H9 (cell line): ENCODE measurements at regions not wholly inside any gene's neighbourhood (a gene's known extent, or its start where the extent isn't known, plus 50 kb on each side); places are given as distances from the start of the nearest gene placed in this dataset.

Experiments used
- DNase-seq: peaks from one replicate; pipeline ENCODE4 v3.0.0-alpha.2; 2017
- H2AFZ ChIP-seq: one replicate; pipeline ENCODE4 v1.6.1; 2013; ENCODE audit warnings: mild to moderate bottlenecking, low read length, control low read depth, moderate library complexity
- H2AK5ac ChIP-seq: 2 replicates; pipeline ENCODE4 v1.6.1; 2013; ENCODE audit warnings: low read length, control low read depth, mixed read lengths; ENCODE audit not compliant: insufficient read length
- H2BK120ac ChIP-seq: one replicate; pipeline ENCODE4 v1.6.1; 2013; ENCODE audit warnings: low read depth, mild to moderate bottlenecking, low read length, control low read depth, inconsistent platforms; ENCODE audit not compliant: poor library complexity, severe bottlenecking
- H2BK12ac ChIP-seq: 2 replicates; pipeline ENCODE4 v1.6.1; 2013; ENCODE audit warnings: low read length, control low read depth, mixed read lengths, low read depth; ENCODE audit not compliant: insufficient read length
- H2BK15ac ChIP-seq: 2 replicates; pipeline ENCODE4 v1.6.1; 2013; ENCODE audit warnings: low read depth, low read length, control low read depth
- H2BK20ac ChIP-seq: one replicate; pipeline ENCODE4 v1.6.1; 2013; ENCODE audit warnings: low read depth, mild to moderate bottlenecking, low read length, control low read depth, inconsistent platforms; ENCODE audit not compliant: poor library complexity, severe bottlenecking
- H2BK5ac ChIP-seq: 2 replicates; pipeline ENCODE4 v1.6.1; 2013; ENCODE audit warnings: low read length, control low read depth, mixed read lengths; ENCODE audit not compliant: insufficient read length
- H3K14ac ChIP-seq: 2 replicates; pipeline ENCODE4 v1.6.1; 2013; ENCODE audit warnings: low read length, control low read depth; ENCODE audit not compliant: insufficient read depth
- H3K18ac ChIP-seq: 2 replicates; pipeline ENCODE4 v1.6.1; 2013; ENCODE audit warnings: low read depth, mild to moderate bottlenecking, mixed read lengths, low read length, control low read depth; ENCODE audit not compliant: insufficient read length
- H3K23ac ChIP-seq: 2 replicates; pipeline ENCODE4 v1.6.1; 2013; ENCODE audit warnings: low read length, control low read depth, mixed read lengths, low read depth; ENCODE audit not compliant: insufficient read length
- H3K23me2 ChIP-seq: 2 replicates; pipeline ENCODE4 v1.6.1; 2013; ENCODE audit warnings: low read depth, mild to moderate bottlenecking, mixed read lengths, low read length, control low read depth; ENCODE audit not compliant: insufficient read length, poor library complexity, severe bottlenecking
- H3K27ac ChIP-seq: 2 replicates; pipeline ENCODE4 v1.5.1; 2013; ENCODE audit warnings: low read length, control low read depth, mixed read lengths, low read depth; ENCODE audit not compliant: insufficient read length
- H3K27me3 ChIP-seq: 2 replicates; pipeline ENCODE4 v1.6.1; 2013; ENCODE audit warnings: low read length, control low read depth, inconsistent platforms; ENCODE audit not compliant: insufficient read depth
- H3K4ac ChIP-seq: 2 replicates; pipeline ENCODE4 v1.6.1; 2013; ENCODE audit warnings: low read depth, mild to moderate bottlenecking, control low read depth, inconsistent platforms, low read length, moderate library complexity
- H3K4me1 ChIP-seq: 2 replicates; pipeline ENCODE4 v1.6.1; 2013; ENCODE audit warnings: low read length, control low read depth, inconsistent platforms; ENCODE audit not compliant: insufficient read depth
- H3K4me2 ChIP-seq: 2 replicates; pipeline ENCODE4 v1.6.1; 2013; ENCODE audit warnings: low read length, control low read depth, mixed read lengths; ENCODE audit not compliant: insufficient read length, insufficient read depth
- H3K56ac ChIP-seq: 2 replicates; pipeline ENCODE4 v1.6.1; 2013; ENCODE audit warnings: low read depth, mild to moderate bottlenecking, mixed read lengths, low read length, control low read depth; ENCODE audit not compliant: insufficient read length
- H3K79me1 ChIP-seq: 2 replicates; pipeline ENCODE4 v1.6.1; 2013; ENCODE audit warnings: low read depth, mild to moderate bottlenecking, moderate library complexity, low read length, control low read depth, inconsistent platforms; ENCODE audit not compliant: insufficient read depth, poor library complexity, severe bottlenecking
- H3K79me2 ChIP-seq: 2 replicates; pipeline ENCODE4 v1.6.1; 2013; ENCODE audit warnings: low read length, control low read depth, inconsistent platforms; ENCODE audit not compliant: insufficient read depth
- H3K9ac ChIP-seq: 2 replicates; pipeline ENCODE4 v1.6.1; 2013; ENCODE audit warnings: low read length, control low read depth, mixed read lengths; ENCODE audit not compliant: insufficient read length; ENCODE audit errors: extremely low read depth
- H3K9me3 ChIP-seq: one replicate; pipeline ENCODE4 v1.6.1; 2013; ENCODE audit warnings: low read depth, low read length, inconsistent platforms; ENCODE audit not compliant: control insufficient read depth
- H3T11ph ChIP-seq: one replicate; pipeline ENCODE4 v1.6.1; 2013; ENCODE audit warnings: mild to moderate bottlenecking, low read length, control low read depth, inconsistent platforms
- H4K20me1 ChIP-seq: one replicate; pipeline ENCODE4 v1.6.1; 2013; ENCODE audit not compliant: control insufficient read depth, insufficient read length, insufficient read depth
- H4K5ac ChIP-seq: 2 replicates; pipeline ENCODE4 v1.6.1; 2013; ENCODE audit warnings: low read depth, mild to moderate bottlenecking, mixed read lengths, low read length, control low read depth; ENCODE audit not compliant: insufficient read length
- H4K8ac ChIP-seq: replicated peaks from 2 replicates; pipeline ENCODE4 v1.6.1; 2013; ENCODE audit warnings: low read length, control low read depth, mixed read lengths, low read depth; ENCODE audit not compliant: insufficient read length
- H4K91ac ChIP-seq: 2 replicates; pipeline ENCODE4 v1.6.1; 2013; ENCODE audit warnings: low read depth, mild to moderate bottlenecking, moderate library complexity, mixed read lengths, low read length, control low read depth; ENCODE audit not compliant: insufficient read length
- H3K27ac Mint-ChIP-seq, 3 experiments: 2 replicates in 2 of 3; 3 replicates in 1 of 3; pipeline ENCODE4 v1.8.0; 2020 to 2021; ENCODE audit warnings: mixed read lengths in 3 of 3, mild to moderate bottlenecking in 1 of 3, moderate library complexity in 1 of 3
- H3K27me3 Mint-ChIP-seq: 2 replicates; pipeline ENCODE4 v1.8.0; 2021; ENCODE audit warnings: low read depth, mild to moderate bottlenecking, moderate library complexity, mixed read lengths
- H3K36me3 Mint-ChIP-seq, 3 experiments: 2 replicates in 2 of 3; 3 replicates in 1 of 3; pipeline ENCODE4 v1.8.0; 2020 to 2021; ENCODE audit warnings: low read depth in 3 of 3, mixed read lengths in 3 of 3; ENCODE audit not compliant: insufficient read depth in 1 of 3
- H3K4me1 Mint-ChIP-seq, 2 experiments: 2 replicates each; pipeline ENCODE4 v1.8.0; 2020; ENCODE audit warnings: mixed read lengths in 2 of 2
- H3K4me3 Mint-ChIP-seq, 2 experiments: 2 replicates in 1 of 2; 3 replicates in 1 of 2; pipeline ENCODE4 v1.8.0; 2020 to 2021; ENCODE audit warnings: mild to moderate bottlenecking in 2 of 2, mixed read lengths in 2 of 2, moderate library complexity in 1 of 2
- H3K9me3 Mint-ChIP-seq, 2 experiments: 2 replicates in 1 of 2; 3 replicates in 1 of 2; pipeline ENCODE4 v1.8.0; 2020; ENCODE audit warnings: mild to moderate bottlenecking in 2 of 2, mixed read lengths in 2 of 2, moderate library complexity in 1 of 2
- WGBS: extraction: QIAGEN DNeasy Blood & Tissue Kit; methylation state at CpG from one replicate; pipeline ENCODE4 v1.1.7; 2013; ENCODE audit warnings: missing lambda C conversion rate, low lambda C conversion rate, mixed read lengths; ENCODE audit not compliant: insufficient read length; ENCODE audit errors: extremely low coverage; 5-methylcytosine and 5-hydroxymethylcytosine counted together
- TF ChIP-seq, protein P1 (sequence below): fragments of 200-600 bp; sonication (generic); conservative IDR thresholded peaks from 3 replicates; pipeline ENCODE4 v1.8.0; 2021; ENCODE audit warnings: antibody characterized with exemption, mild to moderate bottlenecking

DNA sequence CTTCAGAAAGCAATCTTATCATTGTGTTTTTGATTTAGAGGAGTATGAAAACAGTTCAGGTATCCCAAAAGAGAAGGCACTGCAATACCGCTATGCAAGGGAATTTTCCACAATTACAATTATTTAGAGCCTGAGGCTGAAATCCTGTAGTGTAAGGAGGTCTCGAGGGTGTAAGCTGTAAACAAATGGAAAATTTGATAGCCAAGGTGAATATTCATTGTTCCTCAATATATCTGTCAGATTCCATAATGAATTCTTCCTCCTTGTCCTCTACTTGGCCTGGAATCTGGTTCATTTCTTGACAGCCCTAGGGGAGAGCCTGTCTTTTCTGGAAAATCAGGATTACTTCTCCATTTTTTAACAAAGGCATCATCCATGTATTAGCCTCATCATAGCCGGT is 63.1 kb upstream of the SMARCA2 start:
- Histone ChIP-seq H2BK5ac (no peak overlapping the region), H3K4ac (no peak overlapping the region), H3K79me2 (no peaks in the 10 kb centered on the region), H3K9ac (no peak overlapping the region), H3K18ac (no peak overlapping the region), H3K27ac (no peak overlapping the region), H3K4me2 (no peak overlapping the region), H2BK15ac (no peak overlapping the region), H3K23me2 (no peaks in the 10 kb centered on the region), H4K91ac (no peak overlapping the region), H3K4me1 (peaks cover 5% of the 10 kb centered on the region; the same call in 1 of the 2 replicates), H2AFZ (no peak overlapping the region), H3K23ac (no peak overlapping the region), H4K20me1 (no peaks in the 10 kb centered on the region), H3T11ph (no peak overlapping the region), H2BK12ac (no peak overlapping the region), H3K56ac (no peak overlapping the region), H2AK5ac (no peak overlapping the region), H3K79me1 (no peaks in the 10 kb centered on the region), H4K8ac (no peak overlapping the region), H3K9me3 (no peaks in the 10 kb centered on the region), H3K27me3 (no peaks in the 10 kb centered on the region), H3K14ac (no peak overlapping the region), H2BK20ac (no peak overlapping the region), H2BK120ac (no peak overlapping the region), H4K5ac (no peak overlapping the region)
- TF ChIP-seq, protein P1, sequence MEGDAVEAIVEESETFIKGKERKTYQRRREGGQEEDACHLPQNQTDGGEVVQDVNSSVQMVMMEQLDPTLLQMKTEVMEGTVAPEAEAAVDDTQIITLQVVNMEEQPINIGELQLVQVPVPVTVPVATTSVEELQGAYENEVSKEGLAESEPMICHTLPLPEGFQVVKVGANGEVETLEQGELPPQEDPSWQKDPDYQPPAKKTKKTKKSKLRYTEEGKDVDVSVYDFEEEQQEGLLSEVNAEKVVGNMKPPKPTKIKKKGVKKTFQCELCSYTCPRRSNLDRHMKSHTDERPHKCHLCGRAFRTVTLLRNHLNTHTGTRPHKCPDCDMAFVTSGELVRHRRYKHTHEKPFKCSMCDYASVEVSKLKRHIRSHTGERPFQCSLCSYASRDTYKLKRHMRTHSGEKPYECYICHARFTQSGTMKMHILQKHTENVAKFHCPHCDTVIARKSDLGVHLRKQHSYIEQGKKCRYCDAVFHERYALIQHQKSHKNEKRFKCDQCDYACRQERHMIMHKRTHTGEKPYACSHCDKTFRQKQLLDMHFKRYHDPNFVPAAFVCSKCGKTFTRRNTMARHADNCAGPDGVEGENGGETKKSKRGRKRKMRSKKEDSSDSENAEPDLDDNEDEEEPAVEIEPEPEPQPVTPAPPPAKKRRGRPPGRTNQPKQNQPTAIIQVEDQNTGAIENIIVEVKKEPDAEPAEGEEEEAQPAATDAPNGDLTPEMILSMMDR, result no peak
- Mint-ChIP-seq H3K27ac (no peak overlapping the region), H3K4me3 (no peak overlapping the region), H3K27me3 (no peaks in the 10 kb centered on the region), H3K4me1 (peaks cover 0 to 2% of the 10 kb centered on the region in 2 experiments; a peak in 1 of 4 replicates), H3K36me3 (no peaks in the 10 kb centered on the region), H3K9me3 (no peaks in the 10 kb centered on the region)
- DNase-seq, result no peak
- WGBS, result no CpG with 5 or more reads among the region's 3 CpGs
